Ovary (tissue), 3 donors: ENCODE measurements at regions not wholly inside any gene's neighbourhood (a gene's known extent, or its start where the extent isn't known, plus 50 kb on each side); places are given as distances from the start of the nearest gene placed in this dataset.

Source experiments
- CTCF ChIP-seq, 3 donors: fragments of 450-650 bp in 2 of 3; fragments of 200-600 bp in 1 of 3; IDR thresholded peaks; one replicate each; pipeline versions ENCODE4 v1.5.1 to v1.8.0; 2016 to 2022; ENCODE audit warnings: antibody characterized with exemption in 3 of 3, mild to moderate bottlenecking in 1 of 3
- EP300 ChIP-seq: sonication (generic); formaldehyde crosslinking; IDR thresholded peaks from one replicate; pipeline ENCODE4 v1.6.1; 2017; ENCODE audit warnings: antibody characterized with exemption
- POLR2A ChIP-seq: fragments of 450-650 bp; IDR thresholded peaks from one replicate; pipeline ENCODE4 v1.6.1; 2017; ENCODE audit warnings: antibody characterized with exemption, mild to moderate bottlenecking, moderate library complexity
- donor health status: DM: no; HTN: no; CAD: no.

- TF ChIP-seq CTCF (IDR thresholded peaks at IDR 0.05) = no peak
- TF ChIP-seq POLR2A = no peak
- no peak for TF ChIP-seq EP300
Observed at GRCh38 chr16:79865918-79866317, 265.4 kb upstream of the MAF start.
